ENCODE measurements at regions not wholly inside any gene's neighbourhood (a gene's known extent, or its start where the extent isn't known, plus 50 kb on each side); places are given as distances from the start of the nearest gene placed in this dataset.

- TF ChIP-seq CTCF (IDR thresholded peaks at IDR 0.05) = no peak
- TF ChIP-seq POLR2A (IDR thresholded peaks at IDR 0.05) = no peak
Measured at GRCh38 chr11:23569547-23569946, 709.3 kb upstream of the CCDC179 start.
